ENCODE measurements at regions not wholly inside any gene's neighbourhood (a gene's known extent, or its start where the extent isn't known, plus 50 kb on each side); places are given as distances from the start of the nearest gene placed in this dataset.
A peak's percentile ranks its signal among the peaks of the same experiment; 100 is the strongest.
"Not testable (repeated sequence)": the region's sequence is repeated elsewhere in the genome, so short reads cannot be mapped to it uniquely, and the experiment has no call there.

GRCh38 chr20:17891131-17891530, 77.5 kb downstream of the SNX5 start:
- not testable (repeated sequence) for H3K4me3 ChIP-seq (ENCODE audit: control insufficient read depth, low read depth, low read length); DNase-seq (ENCODE audit: low read depth)

GRCh38 chr20:17890330-17890729, 78.3 kb downstream of the SNX5 start:
- TF ChIP-seq, protein P1, sequence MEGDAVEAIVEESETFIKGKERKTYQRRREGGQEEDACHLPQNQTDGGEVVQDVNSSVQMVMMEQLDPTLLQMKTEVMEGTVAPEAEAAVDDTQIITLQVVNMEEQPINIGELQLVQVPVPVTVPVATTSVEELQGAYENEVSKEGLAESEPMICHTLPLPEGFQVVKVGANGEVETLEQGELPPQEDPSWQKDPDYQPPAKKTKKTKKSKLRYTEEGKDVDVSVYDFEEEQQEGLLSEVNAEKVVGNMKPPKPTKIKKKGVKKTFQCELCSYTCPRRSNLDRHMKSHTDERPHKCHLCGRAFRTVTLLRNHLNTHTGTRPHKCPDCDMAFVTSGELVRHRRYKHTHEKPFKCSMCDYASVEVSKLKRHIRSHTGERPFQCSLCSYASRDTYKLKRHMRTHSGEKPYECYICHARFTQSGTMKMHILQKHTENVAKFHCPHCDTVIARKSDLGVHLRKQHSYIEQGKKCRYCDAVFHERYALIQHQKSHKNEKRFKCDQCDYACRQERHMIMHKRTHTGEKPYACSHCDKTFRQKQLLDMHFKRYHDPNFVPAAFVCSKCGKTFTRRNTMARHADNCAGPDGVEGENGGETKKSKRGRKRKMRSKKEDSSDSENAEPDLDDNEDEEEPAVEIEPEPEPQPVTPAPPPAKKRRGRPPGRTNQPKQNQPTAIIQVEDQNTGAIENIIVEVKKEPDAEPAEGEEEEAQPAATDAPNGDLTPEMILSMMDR (conservative IDR thresholded peaks at IDR 0.05; ENCODE audit: control insufficient read depth, insufficient read depth, low read depth, low read length) = no peak
- no peak overlapping the region for H3K4me3 ChIP-seq (ENCODE audit: control insufficient read depth, low read depth, low read length)
- DNase-seq (ENCODE audit: low read depth) = no peak

- DNase-seq (ENCODE audit: low read depth) = peak; percentile 73
Measured at GRCh38 chr20:17889226-17889625, 79.4 kb downstream of the SNX5 start.

GRCh38 chr20:17888044-17888443, 80.5 kb downstream of the SNX5 start:
- DNase-seq (ENCODE audit: low read depth) = no peak
- TF ChIP-seq, protein P1 (conservative IDR thresholded peaks at IDR 0.05; ENCODE audit: control insufficient read depth, insufficient read depth, low read depth, low read length) = no peak
- H3K4me3 ChIP-seq (ENCODE audit: control insufficient read depth, low read depth, low read length) = no peak overlapping the region

More at GRCh38 chr20:17889226-17889625, 79.4 kb downstream of the SNX5 start:
- H3K4me3 ChIP-seq (ENCODE audit: control insufficient read depth, low read depth, low read length) = no peak overlapping the region
- TF ChIP-seq, protein P1 (conservative IDR thresholded peaks at IDR 0.05; ENCODE audit: control insufficient read depth, insufficient read depth, low read depth, low read length) = peak; percentile 44

DNA sequence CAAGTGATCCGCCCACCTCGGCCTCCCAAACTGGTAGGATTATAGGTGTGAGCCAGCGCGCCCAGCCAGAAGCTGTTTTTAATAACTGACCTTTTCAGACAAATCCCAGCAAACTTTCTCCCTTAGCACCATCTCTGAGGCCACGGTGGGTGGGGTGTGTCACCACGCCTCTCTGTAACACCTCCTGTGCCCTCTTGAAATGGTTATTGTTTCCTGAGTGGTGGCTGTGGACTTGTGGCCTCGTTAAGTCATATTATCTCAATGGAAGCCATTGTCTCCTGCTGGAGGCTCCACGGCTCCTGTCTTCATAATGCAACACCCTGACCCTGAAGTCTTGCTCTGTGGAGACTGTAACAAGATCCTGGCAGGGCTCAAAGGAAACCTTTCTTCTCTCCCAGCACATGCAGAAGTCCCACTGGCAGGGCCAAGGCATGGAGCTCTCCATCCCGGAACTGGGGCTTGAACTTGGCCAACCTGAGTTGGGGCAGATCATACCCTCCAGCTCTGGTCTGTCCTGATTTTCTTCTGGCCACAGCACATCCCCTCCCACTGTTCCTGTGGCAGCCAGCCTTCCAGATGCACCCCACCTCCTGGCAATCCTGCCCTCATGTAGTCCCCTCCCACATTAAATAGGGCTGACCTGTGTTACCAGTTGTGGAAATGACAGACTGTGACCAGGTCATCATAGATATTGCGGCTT, 81.1 kb downstream of the SNX5 start:
- DNase-seq (ENCODE audit: low read depth) = no peak
- TF ChIP-seq, protein P1 (conservative IDR thresholded peaks at IDR 0.05; ENCODE audit: control insufficient read depth, insufficient read depth, low read depth, low read length) = no peak
- no peak overlapping the region for H3K4me3 ChIP-seq (ENCODE audit: control insufficient read depth, low read depth, low read length)

DNA sequence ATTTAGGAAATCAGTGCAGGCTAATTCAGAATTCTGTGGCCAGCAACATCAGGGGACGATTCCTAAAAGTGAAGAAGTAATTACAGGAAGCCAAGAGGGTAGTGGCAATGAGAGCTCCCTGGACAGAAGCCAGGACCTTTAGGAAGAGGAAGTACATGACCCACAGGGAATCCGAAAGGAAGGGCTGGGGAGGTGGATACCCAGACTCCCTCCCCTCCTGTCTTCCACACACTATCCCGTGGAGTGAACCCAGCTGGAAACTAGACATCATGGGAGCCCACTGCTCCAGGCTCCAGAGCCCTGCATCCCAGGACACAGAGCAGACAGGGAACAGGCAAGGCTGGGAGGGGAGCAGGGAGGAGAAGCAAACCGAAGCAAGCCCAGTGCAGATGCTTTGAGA, 83.0 kb downstream of the SNX5 start:
- H3K4me3 ChIP-seq (ENCODE audit: control insufficient read depth, low read depth, low read length) = no peak overlapping the region
- TF ChIP-seq, protein P1 (conservative IDR thresholded peaks at IDR 0.05; ENCODE audit: control insufficient read depth, insufficient read depth, low read depth, low read length) = no peak
- DNase-seq (ENCODE audit: low read depth) = no peak

DNA sequence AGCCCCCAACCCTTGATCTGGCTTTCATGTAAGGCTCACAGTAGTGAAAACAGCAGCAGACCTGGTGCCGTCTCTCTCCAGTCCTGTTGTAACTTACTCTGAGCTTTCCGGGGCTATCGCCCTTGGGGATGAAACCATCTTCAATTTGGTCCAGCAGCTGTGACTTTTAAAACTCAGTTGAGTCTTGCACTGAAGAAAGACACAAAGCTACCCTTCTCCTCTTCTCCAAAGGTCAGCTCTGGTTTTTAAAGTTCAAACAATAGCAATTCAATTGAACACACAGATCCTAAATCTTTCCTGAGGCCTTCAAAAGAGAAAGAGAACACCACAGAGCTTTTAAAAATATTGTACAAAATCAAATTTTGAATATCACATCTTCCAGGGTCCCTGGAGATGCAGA, 83.5 kb downstream of the SNX5 start:
- TF ChIP-seq, protein P1 (conservative IDR thresholded peaks at IDR 0.05; ENCODE audit: control insufficient read depth, insufficient read depth, low read depth, low read length) = no peak
- H3K4me3 ChIP-seq (ENCODE audit: control insufficient read depth, low read depth, low read length) = no peak overlapping the region
- no peak for DNase-seq (ENCODE audit: low read depth)
